ENCODE measurements at regions not wholly inside any gene's neighbourhood (a gene's known extent, or its start where the extent isn't known, plus 50 kb on each side); places are given as distances from the start of the nearest gene placed in this dataset.

- FAIRE-seq (no peak), DNase-seq (ENCODE audit: low read depth, low spot score) (no peak)
- Histone ChIP-seq H3K4me1 (ENCODE audit: control insufficient read depth, extremely low read depth, insufficient read depth, low read length) (no peaks in the 10 kb centered on the region), H3K9me3 (replicated peaks; ENCODE audit: control insufficient read depth, insufficient read depth, low read length) (no peaks in the 10 kb centered on the region), H3K36me3 (ENCODE audit: control insufficient read depth in 2 of 2, extremely low read depth in 1 of 2, insufficient read depth in 2 of 2, low read length in 2 of 2) (no peaks in the 10 kb centered on the region), H2AFZ (ENCODE audit: low read depth, low read length) (no peak overlapping the region), H4K20me1 (replicated peaks; ENCODE audit: control insufficient read depth, extremely low read depth, insufficient read depth, low read length) (no peaks in the 10 kb centered on the region), H3K27me3 (ENCODE audit: control insufficient read depth in 2 of 2, insufficient read depth in 2 of 2, low read length in 2 of 2) (no peaks in the 10 kb centered on the region), H3K27ac (ENCODE audit: insufficient read depth, low read depth, low read length) (no peak overlapping the region), H3K4me3 (replicated peaks in 1 of 3; ENCODE audit: insufficient read depth in 1 of 3, low read depth in 1 of 3, low read length in 3 of 3) (no peak overlapping the region), H3K9me1 (replicated peaks; ENCODE audit: control insufficient read depth, extremely low read depth, insufficient read depth, low read length) (no peaks in the 10 kb centered on the region), H3K9ac (replicated peaks; ENCODE audit: extremely low read depth, insufficient read depth, low read length) (no peak overlapping the region), H3K79me2 (ENCODE audit: control insufficient read depth, insufficient read depth, low read length) (no peaks in the 10 kb centered on the region), H3K4me2 (ENCODE audit: insufficient read depth, low read length) (no peak overlapping the region)
- POLR2A ChIA-PET: no interaction called here
- CTCF ChIA-PET: no interaction called here
- intact Hi-C loops (cut with micrococcal nuclease): no loop called here
- dilution Hi-C loops (cut with MboI; ENCODE audit: extremely low pct_ligation_motif_present, low sequenced_read_pairs): no loop called here
- no TSS peak for BruUV-seq (replicated peaks)
- no peak for TF ChIP-seq CTCF (IDR thresholded peaks at IDR 0.05; ENCODE audit: extremely low read depth in 1 of 2, insufficient read depth in 1 of 2, low read depth in 1 of 2, low read length in 2 of 2)
- no peak for TF ChIP-seq EZH2 (IDR thresholded peaks at IDR 0.05; ENCODE audit: borderline replicate concordance, low read depth, low read length, severe bottlenecking)
- no peak for TF ChIP-seq MAX (IDR thresholded peaks at IDR 0.05; ENCODE audit: insufficient read depth, insufficient read length)
- TF ChIP-seq MYC (IDR thresholded peaks at IDR 0.05; ENCODE audit: low read depth, low read length): no peak
- no peak for TF ChIP-seq POLR2AphosphoS5 (IDR thresholded peaks at IDR 0.05; ENCODE audit: insufficient read depth, low read depth, low read length)
- no peak for TF ChIP-seq JUN (IDR thresholded peaks at IDR 0.05; ENCODE audit: borderline replicate concordance, insufficient read depth, insufficient read length, low read depth)
- no peak for TF ChIP-seq FOS (IDR thresholded peaks at IDR 0.05; ENCODE audit: borderline replicate concordance, insufficient read depth, low read length)
- TF ChIP-seq POLR2A (IDR thresholded peaks at IDR 0.05; ENCODE audit: low read depth, low read length): no peak
- no peak for TF ChIP-seq GATA2 (IDR thresholded peaks at IDR 0.05; ENCODE audit: insufficient read depth, insufficient read length, low read depth, low read length)
Observed at GRCh38 chr2:184078496-184078895, 519.8 kb upstream of the ZNF804A start.

Data from endothelial cell of umbilical vein (primary cell).